GM12891 (cell line): ENCODE measurements at regions not wholly inside any gene's neighbourhood (a gene's known extent, or its start where the extent isn't known, plus 50 kb on each side); places are given as distances from the start of the nearest gene placed in this dataset.

Experiments used
- DNase-seq: peaks from one replicate; pipeline ENCODE4 v3.0.0; 2011; ENCODE audit warnings: low spot score; ENCODE audit not compliant: insufficient read length
- FAIRE-seq: peaks from 2 replicates; lab custom pipeline; 2011; peaks lifted over from hg19 to GRCh38; lab: Jason Lieb, UNC
- PAX5 ChIP-seq: IDR thresholded peaks from 2 replicates; pipeline ENCODE4 v1.6.1; 2011; ENCODE audit warnings: low read length, moderate library complexity, mild to moderate bottlenecking; ENCODE audit not compliant: insufficient read depth, severe bottlenecking
- POLR2A ChIP-seq: IDR thresholded peaks from 2 replicates; pipeline ENCODE4 v1.6.1; 2011; ENCODE audit warnings: low read depth, low read length, control low read depth
- POLR2AphosphoS5 ChIP-seq: IDR thresholded peaks from 2 replicates; pipeline ENCODE4 v1.6.1; 2011; ENCODE audit warnings: low read depth, low read length, control low read depth
- POU2F2 ChIP-seq: IDR thresholded peaks from 2 replicates; pipeline ENCODE4 v1.6.1; 2011; ENCODE audit warnings: low read depth, mild to moderate bottlenecking, control low read depth, low read length, moderate library complexity
- SPI1 ChIP-seq: IDR thresholded peaks from 2 replicates; pipeline ENCODE4 v1.6.1; 2011; ENCODE audit warnings: low read depth, low read length, control low read depth
- TAF1 ChIP-seq: IDR thresholded peaks from 2 replicates; pipeline ENCODE4 v1.6.1; 2011; ENCODE audit warnings: low read depth, low read length, control low read depth

DNA sequence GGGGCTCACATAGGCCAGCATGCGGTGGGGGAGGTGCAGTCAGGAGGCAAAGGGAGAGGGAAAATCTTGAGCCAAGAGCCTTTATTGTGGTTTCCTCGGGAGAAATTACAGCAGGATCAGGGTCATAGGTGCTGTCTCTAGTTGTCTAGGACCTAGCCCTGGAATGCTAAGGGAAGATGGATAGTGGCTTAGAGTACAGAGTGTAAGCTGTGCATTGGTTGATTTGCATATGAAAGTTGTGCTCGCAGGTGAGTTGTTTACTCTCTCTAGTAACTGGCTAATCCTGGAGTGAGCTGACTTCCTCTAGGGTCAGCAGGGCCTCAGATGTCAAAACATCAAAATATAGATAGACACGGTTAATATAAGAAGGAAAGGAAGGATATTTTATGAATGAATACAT is 877.7 kb downstream of the TLE4 start:
- no peak for DNase-seq
- FAIRE-seq: no peak

DNA sequence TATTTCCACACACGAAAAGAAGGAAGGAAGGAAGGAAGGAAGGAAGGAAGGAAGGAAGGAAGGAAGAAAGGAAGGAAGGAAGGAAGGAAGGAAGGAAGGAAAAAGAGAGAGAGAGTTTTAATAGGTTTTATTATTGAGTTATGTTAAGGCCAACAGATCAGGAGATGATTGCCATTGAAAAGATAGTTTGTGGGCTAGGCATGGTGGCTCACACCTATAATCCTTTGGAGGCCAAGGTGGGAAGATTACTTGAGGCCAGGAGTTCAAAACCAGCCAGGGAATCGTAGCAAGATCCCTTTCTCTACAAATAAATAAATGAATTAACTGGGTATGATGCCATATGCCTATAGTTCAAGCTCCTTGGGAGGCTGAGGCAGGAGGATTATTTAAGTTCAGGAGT is 877.2 kb downstream of the TLE4 start:
- DNase-seq (no peak), FAIRE-seq (no peak)
- no peak for TF ChIP-seq POLR2AphosphoS5
- no peak for TF ChIP-seq SPI1
- no peak for TF ChIP-seq TAF1
- no peak for TF ChIP-seq PAX5
- no peak for TF ChIP-seq POU2F2
- TF ChIP-seq POLR2A: no peak

More for the DNA sequence above, 877.7 kb downstream of the TLE4 start:
- TF ChIP-seq PAX5 (no peak), POU2F2 (no peak), SPI1 (no peak), TAF1 (no peak), POLR2A (no peak), POLR2AphosphoS5 (no peak)

- DNase-seq: no peak
- TF ChIP-seq POU2F2 (no peak), PAX5 (no peak), SPI1 (no peak), TAF1 (no peak), POLR2AphosphoS5 (no peak), POLR2A (no peak)
- no peak for FAIRE-seq
Measured at GRCh38 chr9:80447876-80448275, 876.1 kb downstream of the TLE4 start.

DNA sequence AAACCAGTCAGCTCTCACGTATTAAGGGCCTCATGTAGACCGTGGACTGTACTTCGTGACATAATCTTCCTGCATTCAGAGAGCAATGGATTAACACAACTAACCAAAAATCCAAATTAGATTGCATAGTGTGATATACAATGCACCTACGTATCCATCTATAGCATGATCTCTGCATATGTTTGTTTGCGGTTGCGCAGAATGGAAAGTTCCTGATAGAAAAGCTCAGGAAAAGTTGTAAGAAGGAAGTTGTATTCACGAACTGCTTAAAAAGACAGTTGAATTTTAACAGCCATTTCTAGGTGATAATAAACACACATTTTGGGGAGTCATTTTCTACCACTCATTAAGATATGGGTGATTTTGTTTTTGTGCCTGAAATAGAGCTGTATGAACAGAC is 869.0 kb downstream of the TLE4 start:
- FAIRE-seq (no peak), DNase-seq (no peak)

GRCh38 chr9:80437825-80438224 is 866.1 kb downstream of the TLE4 start:
- TF ChIP-seq POLR2A: no peak
- TF ChIP-seq POU2F2: no peak
- no peak for TF ChIP-seq TAF1
- FAIRE-seq: no peak
- DNase-seq: no peak

More for the DNA sequence above, 869.0 kb downstream of the TLE4 start:
- no peak for TF ChIP-seq POLR2A
- TF ChIP-seq POLR2AphosphoS5: no peak
- TF ChIP-seq PAX5: no peak
- no peak for TF ChIP-seq TAF1
- TF ChIP-seq POU2F2: no peak
- TF ChIP-seq SPI1: no peak

GRCh38 chr9:80437091-80437640 is 865.4 kb downstream of the TLE4 start:
- FAIRE-seq (no peak), DNase-seq (no peak)
- TF ChIP-seq PAX5 (no peak), TAF1 (no peak), POLR2A (no peak), POU2F2 (no peak), POLR2AphosphoS5 (no peak)

DNA sequence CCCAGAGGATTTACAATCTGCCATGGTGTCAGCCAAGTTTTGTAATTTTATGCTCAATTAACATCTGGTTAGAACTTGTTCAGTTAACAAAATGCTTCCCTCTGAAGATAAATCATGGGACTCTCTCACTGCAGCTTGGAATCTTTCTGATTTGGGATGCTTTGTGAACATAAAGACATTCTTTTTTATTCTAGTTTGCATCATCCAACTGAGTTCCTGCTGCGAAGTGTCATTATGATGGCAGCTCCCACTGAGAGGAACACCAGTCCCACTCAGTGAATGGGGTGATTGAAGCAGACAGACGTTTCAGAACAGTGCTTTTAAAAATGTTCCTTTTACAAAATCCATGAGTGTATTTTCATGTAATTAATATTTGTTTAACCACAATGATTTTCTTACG is 863.8 kb downstream of the TLE4 start:
- no peak for TF ChIP-seq SPI1
- no peak for TF ChIP-seq POLR2A
- no peak for TF ChIP-seq POLR2AphosphoS5
- TF ChIP-seq PAX5: no peak
- FAIRE-seq (no peak), DNase-seq (no peak)

DNA sequence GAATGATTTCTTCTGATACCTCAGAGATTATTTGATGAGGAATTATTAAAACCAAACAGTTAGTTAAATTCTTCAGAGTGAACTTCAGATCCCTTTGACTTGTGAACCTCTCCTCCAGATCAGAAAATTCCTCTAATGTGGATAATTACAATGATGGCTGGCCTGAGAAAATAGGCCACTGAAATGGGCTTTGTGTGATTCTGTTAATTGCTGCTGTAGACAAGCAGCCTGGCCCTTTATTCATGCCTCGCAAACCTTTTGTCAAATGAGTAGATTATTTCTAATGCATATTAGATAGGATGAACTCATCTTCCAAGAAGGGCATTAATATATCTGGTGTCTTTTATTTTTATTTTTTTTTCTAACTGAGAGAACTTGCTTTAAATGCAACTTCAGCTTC is 855.2 kb downstream of the TLE4 start:
- TF ChIP-seq PAX5 (no peak), POU2F2 (no peak), POLR2A (no peak), TAF1 (no peak), POLR2AphosphoS5 (no peak), SPI1 (no peak)
- no peak for FAIRE-seq

GRCh38 chr9:80417211-80417773 is 845.5 kb downstream of the TLE4 start:
- no peak for FAIRE-seq
- DNase-seq: no peak

More for the DNA sequence above, 855.2 kb downstream of the TLE4 start:
- DNase-seq: no peak

DNA sequence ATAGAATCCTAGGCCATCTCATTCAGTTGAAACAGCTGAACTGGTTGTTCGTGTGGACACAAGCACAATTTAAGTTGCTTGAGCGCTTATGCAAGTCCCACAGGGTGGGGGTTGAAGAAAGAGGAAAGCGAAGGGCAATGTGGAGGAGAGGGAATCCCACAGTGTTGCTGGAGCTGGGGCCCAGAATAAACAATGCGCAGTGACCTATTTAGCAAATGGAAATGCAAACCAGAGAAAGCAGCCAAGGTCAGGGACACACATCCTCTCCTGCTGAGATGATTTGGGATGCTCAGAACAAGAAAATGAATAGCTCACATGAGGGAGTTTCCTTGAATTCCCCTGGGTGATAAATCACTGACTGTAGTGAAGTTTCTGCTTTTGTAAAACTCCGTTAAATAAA is 838.3 kb downstream of the TLE4 start:
- FAIRE-seq (no peak), DNase-seq (no peak)
- TF ChIP-seq TAF1 (no peak), POLR2A (no peak), POLR2AphosphoS5 (no peak), POU2F2 (no peak), SPI1 (no peak), PAX5 (no peak)

More at GRCh38 chr9:80417211-80417773, 845.5 kb downstream of the TLE4 start:
- TF ChIP-seq POLR2AphosphoS5: no peak
